ENCODE measurements at regions not wholly inside any gene's neighbourhood (a gene's known extent, or its start where the extent isn't known, plus 50 kb on each side); places are given as distances from the start of the nearest gene placed in this dataset.

DNA sequence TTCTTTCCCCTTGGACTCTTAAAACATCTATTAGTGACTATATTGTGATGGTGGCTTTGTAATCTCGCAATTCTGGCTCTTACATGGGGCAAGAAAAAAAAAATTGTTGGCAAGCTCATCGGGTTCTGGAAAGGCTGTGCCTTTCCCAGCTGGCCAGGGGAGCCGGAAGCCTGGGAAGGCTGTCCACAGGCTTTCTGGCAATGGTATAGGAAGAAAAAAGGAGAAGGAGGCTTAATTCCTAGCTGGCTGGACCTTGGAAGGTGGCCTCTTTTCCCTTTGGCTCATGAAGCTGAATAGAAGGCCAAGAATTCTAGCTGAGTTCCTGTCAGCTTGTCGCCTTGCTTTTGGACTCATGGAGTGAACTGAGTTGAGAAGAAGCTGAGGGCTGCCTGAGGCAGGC lies 243.5 kb upstream of the SEMA6D start:
- no peak for TF ChIP-seq POLR2A (IDR thresholded peaks at IDR 0.05; ENCODE audit: borderline replicate concordance, extremely low read depth, insufficient read depth, insufficient read length)
- TF ChIP-seq EZH2 (IDR thresholded peaks at IDR 0.05), result no peak
- TF ChIP-seq FOSL1 (IDR thresholded peaks at IDR 0.05; ENCODE audit: low read depth), result no peak
- TF ChIP-seq, protein P1, sequence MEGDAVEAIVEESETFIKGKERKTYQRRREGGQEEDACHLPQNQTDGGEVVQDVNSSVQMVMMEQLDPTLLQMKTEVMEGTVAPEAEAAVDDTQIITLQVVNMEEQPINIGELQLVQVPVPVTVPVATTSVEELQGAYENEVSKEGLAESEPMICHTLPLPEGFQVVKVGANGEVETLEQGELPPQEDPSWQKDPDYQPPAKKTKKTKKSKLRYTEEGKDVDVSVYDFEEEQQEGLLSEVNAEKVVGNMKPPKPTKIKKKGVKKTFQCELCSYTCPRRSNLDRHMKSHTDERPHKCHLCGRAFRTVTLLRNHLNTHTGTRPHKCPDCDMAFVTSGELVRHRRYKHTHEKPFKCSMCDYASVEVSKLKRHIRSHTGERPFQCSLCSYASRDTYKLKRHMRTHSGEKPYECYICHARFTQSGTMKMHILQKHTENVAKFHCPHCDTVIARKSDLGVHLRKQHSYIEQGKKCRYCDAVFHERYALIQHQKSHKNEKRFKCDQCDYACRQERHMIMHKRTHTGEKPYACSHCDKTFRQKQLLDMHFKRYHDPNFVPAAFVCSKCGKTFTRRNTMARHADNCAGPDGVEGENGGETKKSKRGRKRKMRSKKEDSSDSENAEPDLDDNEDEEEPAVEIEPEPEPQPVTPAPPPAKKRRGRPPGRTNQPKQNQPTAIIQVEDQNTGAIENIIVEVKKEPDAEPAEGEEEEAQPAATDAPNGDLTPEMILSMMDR (IDR thresholded peaks at IDR 0.05 in 2 of 3, conservative IDR thresholded peaks at IDR 0.05 in 1 of 3; ENCODE audit: borderline replicate concordance in 1 of 3, insufficient read depth in 1 of 3, low read depth in 2 of 3, low read length in 2 of 3), result no peak
- no peak for TF ChIP-seq EZH2phosphoT487 (IDR thresholded peaks at IDR 0.05; ENCODE audit: borderline replicate concordance)
- TF ChIP-seq, protein P2, sequence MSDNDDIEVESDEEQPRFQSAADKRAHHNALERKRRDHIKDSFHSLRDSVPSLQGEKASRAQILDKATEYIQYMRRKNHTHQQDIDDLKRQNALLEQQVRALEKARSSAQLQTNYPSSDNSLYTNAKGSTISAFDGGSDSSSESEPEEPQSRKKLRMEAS (IDR thresholded peaks at IDR 0.05), result no peak
- no peak for TF ChIP-seq POLR2AphosphoS5 (IDR thresholded peaks at IDR 0.05; ENCODE audit: low read depth, low read length)
- TF ChIP-seq YY1 (IDR thresholded peaks at IDR 0.05; ENCODE audit: extremely low read depth, insufficient replicate concordance, low read depth, low read length), result no peak
- no peak for TF ChIP-seq ZNF274 (IDR thresholded peaks at IDR 0.05; ENCODE audit: low read depth, low read length)
- TF ChIP-seq JUND (IDR thresholded peaks at IDR 0.05), result no peak

Data from HCT116 (cell line).